C4-2B (cell line): ENCODE measurements at regions not wholly inside any gene's neighbourhood (a gene's known extent, or its start where the extent isn't known, plus 50 kb on each side); places are given as distances from the start of the nearest gene placed in this dataset.

Experiments
- ZFX ChIP-seq: fragments of 450-650 bp; IDR thresholded peaks from 2 replicates; pipeline ENCODE4 v1.6.1; 2017
- TF ChIP-seq, protein P1 (sequence below): fragments of 450-650 bp; conservative IDR thresholded peaks from 2 replicates; pipeline ENCODE4 v1.5.1; 2017; ENCODE audit warnings: mild to moderate bottlenecking

DNA sequence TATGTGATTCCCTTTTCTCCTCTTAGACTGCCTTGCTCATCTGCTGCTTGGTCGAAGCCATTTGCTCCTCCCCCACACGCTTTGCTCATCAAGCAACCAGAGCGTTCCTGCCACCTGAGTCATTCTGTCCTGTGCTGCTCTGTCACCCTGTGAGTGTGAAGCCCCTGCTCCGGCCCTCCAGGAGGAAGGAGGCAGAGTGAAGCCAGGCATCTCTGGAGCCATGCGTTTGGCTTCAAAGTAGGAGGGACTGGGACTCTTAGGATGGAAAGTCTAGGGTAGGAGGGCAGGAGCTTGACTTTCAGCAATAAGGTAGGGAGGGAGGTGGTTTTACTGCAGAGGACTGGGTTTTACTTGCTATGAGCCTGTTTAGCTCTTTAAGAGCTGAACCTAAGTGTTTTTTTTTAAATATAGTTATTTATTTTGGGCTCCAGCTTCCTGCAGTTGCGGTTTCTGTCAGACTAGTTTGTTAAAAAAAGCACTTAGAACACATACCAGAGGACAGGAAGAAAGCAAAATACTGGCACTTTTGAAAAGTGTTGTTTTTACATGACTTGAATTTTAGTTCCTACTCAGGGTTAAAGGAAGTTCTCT is 63.6 kb downstream of the SPINK2 start:
- TF ChIP-seq, protein P1, sequence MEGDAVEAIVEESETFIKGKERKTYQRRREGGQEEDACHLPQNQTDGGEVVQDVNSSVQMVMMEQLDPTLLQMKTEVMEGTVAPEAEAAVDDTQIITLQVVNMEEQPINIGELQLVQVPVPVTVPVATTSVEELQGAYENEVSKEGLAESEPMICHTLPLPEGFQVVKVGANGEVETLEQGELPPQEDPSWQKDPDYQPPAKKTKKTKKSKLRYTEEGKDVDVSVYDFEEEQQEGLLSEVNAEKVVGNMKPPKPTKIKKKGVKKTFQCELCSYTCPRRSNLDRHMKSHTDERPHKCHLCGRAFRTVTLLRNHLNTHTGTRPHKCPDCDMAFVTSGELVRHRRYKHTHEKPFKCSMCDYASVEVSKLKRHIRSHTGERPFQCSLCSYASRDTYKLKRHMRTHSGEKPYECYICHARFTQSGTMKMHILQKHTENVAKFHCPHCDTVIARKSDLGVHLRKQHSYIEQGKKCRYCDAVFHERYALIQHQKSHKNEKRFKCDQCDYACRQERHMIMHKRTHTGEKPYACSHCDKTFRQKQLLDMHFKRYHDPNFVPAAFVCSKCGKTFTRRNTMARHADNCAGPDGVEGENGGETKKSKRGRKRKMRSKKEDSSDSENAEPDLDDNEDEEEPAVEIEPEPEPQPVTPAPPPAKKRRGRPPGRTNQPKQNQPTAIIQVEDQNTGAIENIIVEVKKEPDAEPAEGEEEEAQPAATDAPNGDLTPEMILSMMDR, result no peak
- TF ChIP-seq ZFX, result no peak
